Psoas muscle (tissue), 7 donors: ENCODE measurements at regions not wholly inside any gene's neighbourhood (a gene's known extent, or its start where the extent isn't known, plus 50 kb on each side); places are given as distances from the start of the nearest gene placed in this dataset.

Experiments used
- ATAC-seq, 4 donors: fragments of 200-7000 bp; cut with Tn5 transposase; one replicate each; pipeline ENCODE4 v1.9.1; 2020; ENCODE audit warnings: moderate library complexity in 3 of 4, mild to moderate bottlenecking in 2 of 4
- DNase-seq, 2 donors: peaks; one replicate each; pipeline ENCODE4 v3.0.0-alpha.2; 2020
- H3K27ac ChIP-seq: fragments of 200-600 bp; one replicate; pipeline ENCODE4 v1.8.0; 2022
- H3K27me3 ChIP-seq, 3 donors: fragments of 200-600 bp in 1 of 3; one replicate each; pipeline versions ENCODE4 v1.6.1 to v1.8.0; 2013 to 2022; ENCODE audit warnings: low read length in 2 of 3, mild to moderate bottlenecking in 2 of 3, moderate library complexity in 1 of 3; ENCODE audit not compliant: insufficient read depth in 3 of 3
- H3K36me3 ChIP-seq, 2 donors: fragments of 200-600 bp in 1 of 2; one replicate each; pipeline versions ENCODE4 v1.6.1 to v1.8.0; 2013 to 2022; ENCODE audit warnings: low read depth in 1 of 2, mild to moderate bottlenecking in 1 of 2, moderate library complexity in 1 of 2; ENCODE audit not compliant: insufficient read depth in 1 of 2
- H3K4me1 ChIP-seq: fragments of 200-600 bp; one replicate; pipeline ENCODE4 v1.8.0; 2022
- H3K4me3 ChIP-seq: fragments of 200-600 bp; one replicate; pipeline ENCODE4 v1.8.0; 2022; ENCODE audit warnings: mild to moderate bottlenecking
- H3K9me3 ChIP-seq: fragments of 200-600 bp; one replicate; pipeline ENCODE4 v1.8.0; 2022
- WGBS, 3 donors: extraction: QIAGEN DNeasy Blood & Tissue Kit; methylation state at CpG; one replicate each; pipeline versions ENCODE4 v1.1.6 to v1.1.7; 2013; 5-methylcytosine and 5-hydroxymethylcytosine counted together
- intact Hi-C, 2 donors: fragments of 100-400 bp; cut with DNase I; formaldehyde crosslinking; loops; one replicate each; pipeline versions ENCODE4 v1.11.0 to v1.14.2; 2022
- TF ChIP-seq, protein P1 (sequence below): fragments of 200-600 bp; IDR thresholded peaks from one replicate; pipeline ENCODE4 v1.8.0; 2022; ENCODE audit warnings: antibody characterized with exemption
- donor health status: healthy with polysubstance abuse.
- donor health status: DM: no; HTN: no; CAD: no; lungs with moderate emphysema.
- donor health status: Bipolar disorder and iron deficiency.
- donor health status: healthy.
- donor health status: DM: yes; HTN: yes; CAD: no.
- donor health status: DM: no; HTN: no; CAD: no.
- donor health status: DM: yes; HTN: yes; CAD: no.

DNA sequence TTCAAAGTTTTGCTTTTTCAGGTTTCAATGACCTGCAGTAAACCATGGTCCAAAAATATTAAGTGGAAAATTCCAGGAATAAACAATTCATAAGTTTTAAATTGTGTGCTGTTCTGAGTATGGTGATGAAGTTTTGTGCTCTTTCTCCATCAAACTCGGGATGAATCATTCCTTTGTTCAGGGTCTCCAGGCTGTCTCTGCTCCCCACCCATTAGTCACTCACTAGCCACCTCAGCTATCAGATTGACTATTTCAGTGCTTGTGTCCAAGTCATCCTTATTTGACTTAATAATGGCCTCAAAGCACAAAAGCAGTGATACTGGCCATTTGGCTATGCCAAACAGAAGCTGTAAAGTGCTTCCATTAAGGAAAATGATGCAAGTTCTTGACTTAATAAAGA, 1140.4 kb downstream of the EFNB2 start:
- WGBS, 3 donors, result 50 to 61% (median 55%) methylated on average over 1 of the region's 1 CpG
- intact Hi-C loops, result no loop called here
- no peak for DNase-seq
- Histone ChIP-seq H3K27me3 (no peaks in the 10 kb centered on the region), H3K9me3 (no peaks in the 10 kb centered on the region), H3K27ac (no peak overlapping the region), H3K4me1 (no peaks in the 10 kb centered on the region), H3K36me3 (no peaks in the 10 kb centered on the region), H3K4me3 (no peak overlapping the region)
- TF ChIP-seq, protein P1, sequence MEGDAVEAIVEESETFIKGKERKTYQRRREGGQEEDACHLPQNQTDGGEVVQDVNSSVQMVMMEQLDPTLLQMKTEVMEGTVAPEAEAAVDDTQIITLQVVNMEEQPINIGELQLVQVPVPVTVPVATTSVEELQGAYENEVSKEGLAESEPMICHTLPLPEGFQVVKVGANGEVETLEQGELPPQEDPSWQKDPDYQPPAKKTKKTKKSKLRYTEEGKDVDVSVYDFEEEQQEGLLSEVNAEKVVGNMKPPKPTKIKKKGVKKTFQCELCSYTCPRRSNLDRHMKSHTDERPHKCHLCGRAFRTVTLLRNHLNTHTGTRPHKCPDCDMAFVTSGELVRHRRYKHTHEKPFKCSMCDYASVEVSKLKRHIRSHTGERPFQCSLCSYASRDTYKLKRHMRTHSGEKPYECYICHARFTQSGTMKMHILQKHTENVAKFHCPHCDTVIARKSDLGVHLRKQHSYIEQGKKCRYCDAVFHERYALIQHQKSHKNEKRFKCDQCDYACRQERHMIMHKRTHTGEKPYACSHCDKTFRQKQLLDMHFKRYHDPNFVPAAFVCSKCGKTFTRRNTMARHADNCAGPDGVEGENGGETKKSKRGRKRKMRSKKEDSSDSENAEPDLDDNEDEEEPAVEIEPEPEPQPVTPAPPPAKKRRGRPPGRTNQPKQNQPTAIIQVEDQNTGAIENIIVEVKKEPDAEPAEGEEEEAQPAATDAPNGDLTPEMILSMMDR, result no peak
- ATAC-seq, result no peak

- 61 to 72% (median 65%) methylated on average over 2 of the region's 2 CpGs for WGBS, 3 donors
- Histone ChIP-seq H3K36me3 (no peaks in the 10 kb centered on the region), H3K9me3 (no peaks in the 10 kb centered on the region), H3K27me3 (no peaks in the 10 kb centered on the region), H3K4me3 (no peak overlapping the region), H3K27ac (no peak overlapping the region), H3K4me1 (no peaks in the 10 kb centered on the region)
- DNase-seq (no peak), ATAC-seq (no peak)
- TF ChIP-seq, protein P1, result no peak
- intact Hi-C loops, result no loop called here
Measured at GRCh38 chr13:105389373-105389772, 1146.1 kb downstream of the EFNB2 start.

DNA sequence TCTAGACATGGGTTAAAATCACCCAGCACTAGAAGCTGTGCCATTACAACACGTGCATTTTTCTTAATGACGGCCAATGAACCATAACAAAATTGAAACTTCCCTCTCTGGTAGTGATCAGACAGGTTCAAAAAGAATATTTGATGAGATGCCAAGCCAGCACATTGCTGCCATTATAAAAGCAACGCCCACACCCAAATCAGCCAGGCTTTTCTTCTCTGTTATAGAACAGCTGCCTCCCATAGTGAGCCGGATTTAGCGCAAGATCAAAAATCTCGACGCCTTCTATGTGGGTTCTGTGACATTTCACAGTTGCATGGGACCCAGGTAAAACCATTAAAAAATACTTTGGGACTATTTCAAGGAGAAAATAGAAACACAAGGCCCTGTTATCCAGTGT, 1158.0 kb downstream of the EFNB2 start:
- ATAC-seq (no peak), DNase-seq (no peak)
- intact Hi-C loops, result no loop called here
- H3K4me1 ChIP-seq, result no peaks in the 10 kb centered on the region
- H3K4me3 ChIP-seq, result no peak overlapping the region
- WGBS, 3 donors, result 35 to 49% (median 42%) methylated on average over 7 of the region's 7 CpGs
- H3K27me3 ChIP-seq, result no peaks in the 10 kb centered on the region
- H3K9me3 ChIP-seq, result no peaks in the 10 kb centered on the region
- TF ChIP-seq, protein P1, result no peak
- no peak overlapping the region for H3K27ac ChIP-seq
- H3K36me3 ChIP-seq, result no peaks in the 10 kb centered on the region

DNA sequence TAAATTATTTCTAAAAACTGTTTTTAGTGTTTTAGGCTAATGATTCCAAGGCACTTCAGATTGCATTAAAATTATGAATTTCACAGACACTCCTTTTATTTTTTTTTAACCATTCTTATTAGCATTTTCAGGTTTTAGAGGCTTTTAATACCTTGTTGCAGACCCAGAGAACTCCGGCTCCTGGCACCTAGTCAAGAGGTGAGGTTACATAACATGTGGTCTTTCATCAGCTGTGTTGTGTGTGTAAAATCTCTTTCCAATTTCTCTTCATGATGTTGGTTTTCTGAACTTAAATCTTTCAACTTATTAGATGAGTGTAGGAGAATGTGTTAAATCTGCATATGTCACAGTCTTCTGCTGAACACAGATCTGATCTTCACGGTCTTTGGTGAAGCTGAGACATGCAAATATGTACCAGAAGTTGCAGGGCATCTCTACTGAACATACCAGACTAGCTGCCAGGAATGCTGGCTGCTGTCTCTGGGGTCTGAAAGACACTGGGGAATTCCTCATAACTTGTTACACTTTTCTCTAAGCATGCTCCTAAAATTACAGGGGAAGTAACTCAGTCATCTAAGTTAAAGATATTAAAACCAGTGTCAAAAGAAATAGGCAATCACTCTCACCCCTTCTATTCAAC, 1165.3 kb downstream of the EFNB2 start:
- no peak for DNase-seq
- WGBS, 3 donors, result 25 to 31% (median 31%) methylated on average over 2 of the region's 2 CpGs
- H3K27me3 ChIP-seq, result peaks cover 0 to 3% (median 0%) of the 10 kb centered on the region in 3 donors
- H3K36me3 ChIP-seq, result no peaks in the 10 kb centered on the region
- intact Hi-C loops, result no loop called here
- no peak overlapping the region for H3K4me3 ChIP-seq
- TF ChIP-seq, protein P1, result no peak
- no peaks in the 10 kb centered on the region for H3K4me1 ChIP-seq
- H3K27ac ChIP-seq, result no peak overlapping the region
- ATAC-seq, result no peak
- peaks cover 7% of the 10 kb centered on the region for H3K9me3 ChIP-seq

- Histone ChIP-seq H3K4me3 (no peak overlapping the region), H3K9me3 (peaks cover 7% of the 10 kb centered on the region), H3K4me1 (no peaks in the 10 kb centered on the region), H3K27ac (no peak overlapping the region), H3K36me3 (no peaks in the 10 kb centered on the region), H3K27me3 (peaks cover 0 to 3% (median 0%) of the 10 kb centered on the region in 3 donors)
- TF ChIP-seq, protein P1, result no peak
- DNase-seq (no peak), ATAC-seq (no peak)
- intact Hi-C loops, result no loop called here
- 83 to 90% (median 84%) methylated on average over 4 of the region's 4 CpGs for WGBS, 3 donors
Measured at GRCh38 chr13:105368781-105369180, 1166.7 kb downstream of the EFNB2 start.
